Fibroblast of lung (primary cell): ENCODE measurements at regions not wholly inside any gene's neighbourhood (a gene's known extent, or its start where the extent isn't known, plus 50 kb on each side); places are given as distances from the start of the nearest gene placed in this dataset.

Source experiments
- DNase-seq, 2 donors: peaks; one replicate each; pipeline versions ENCODE4 v3.0.0 to v3.0.0-alpha.2; 2010; ENCODE audit warnings: low read depth in 2 of 2
- H2AFZ ChIP-seq: 2 replicates; pipeline ENCODE4 v1.5.1; 2012; ENCODE audit warnings: low read length, control low read depth, inconsistent platforms
- H3K27ac ChIP-seq: 2 replicates; pipeline ENCODE4 v1.5.1; 2011; ENCODE audit warnings: low read length, control low read depth; ENCODE audit not compliant: insufficient read depth
- H3K27me3 ChIP-seq: 2 replicates; pipeline ENCODE4 v1.5.1; 2011; ENCODE audit warnings: mild to moderate bottlenecking, low read length; ENCODE audit not compliant: control insufficient read depth, insufficient read depth
- H3K36me3 ChIP-seq: 2 replicates; pipeline ENCODE4 v1.5.1; 2011; ENCODE audit warnings: low read length; ENCODE audit not compliant: control insufficient read depth, insufficient read depth
- H3K4me1 ChIP-seq: 2 replicates; pipeline ENCODE4 v1.5.1; 2011; ENCODE audit warnings: low read length; ENCODE audit not compliant: control insufficient read depth, insufficient read depth; ENCODE audit errors: extremely low read depth
- H3K4me2 ChIP-seq: 2 replicates; pipeline ENCODE4 v1.5.1; 2011; ENCODE audit warnings: low read length, control low read depth; ENCODE audit not compliant: insufficient read depth; ENCODE audit errors: extremely low read depth
- H3K4me3 ChIP-seq, 4 experiments: fragments of 200-600 bp in 1 of 4; sonication (generic) in 1 of 4; replicated peaks in 1 of 4; 2 replicates each; pipeline ENCODE4 v1.5.1; 2011 to 2016; ENCODE audit warnings: low read length in 4 of 4, low read depth in 3 of 4, mild to moderate bottlenecking in 3 of 4, control low read depth in 2 of 4, inconsistent platforms in 1 of 4, mixed read lengths in 1 of 4; ENCODE audit not compliant: insufficient read depth in 1 of 4; ENCODE audit errors: control extremely low read depth in 1 of 4
- H3K79me2 ChIP-seq: 2 replicates; pipeline ENCODE4 v1.5.1; 2012; ENCODE audit warnings: mild to moderate bottlenecking, low read length, inconsistent platforms; ENCODE audit not compliant: control insufficient read depth, insufficient read depth
- H3K9ac ChIP-seq: 2 replicates; pipeline ENCODE4 v1.5.1; 2011; ENCODE audit warnings: mild to moderate bottlenecking, low read length, control low read depth; ENCODE audit not compliant: insufficient read depth
- H3K9me3 ChIP-seq: 2 replicates; pipeline ENCODE4 v1.5.1; 2012; ENCODE audit warnings: low read depth, low read length; ENCODE audit not compliant: control insufficient read depth, insufficient read depth
- H4K20me1 ChIP-seq: 2 replicates; pipeline ENCODE4 v1.5.1; 2011; ENCODE audit warnings: low read length; ENCODE audit not compliant: control insufficient read depth, insufficient read depth; ENCODE audit errors: extremely low read depth
- CTCF ChIP-seq, 2 donors: IDR thresholded peaks in 1 of 2; conservative IDR thresholded peaks in 1 of 2; 1 replicate in 1 of 2; 2 replicates in 1 of 2; pipeline ENCODE4 v1.5.1; 2011 to 2012; ENCODE audit warnings: low read length in 2 of 2, control low read depth in 1 of 2, inconsistent platforms in 1 of 2, low read depth in 1 of 2, mild to moderate bottlenecking in 1 of 2
- EZH2 ChIP-seq: IDR thresholded peaks from 2 replicates; pipeline ENCODE4 v1.5.1; 2012; ENCODE audit warnings: low read length, control low read depth, mild to moderate bottlenecking; ENCODE audit errors: missing control alignments

GRCh38 chr18:70892381-70892780, 603.5 kb downstream of the SOCS6 start:
- DNase-seq, result no peak
- no peaks in the 10 kb centered on the region for H4K20me1 ChIP-seq
- no peak for TF ChIP-seq EZH2
- TF ChIP-seq CTCF (conservative IDR thresholded peaks at IDR 0.05 in 1 of 2, IDR thresholded peaks at IDR 0.05 in 1 of 2; ENCODE audit: low read depth in 1 of 2, low read length in 2 of 2), result no peak

GRCh38 chr18:70870292-70870691, 581.4 kb downstream of the SOCS6 start:
- Histone ChIP-seq H2AFZ (no peak overlapping the region), H3K4me3 (no peak overlapping the region), H3K4me2 (no peak overlapping the region), H3K9ac (no peak overlapping the region), H3K79me2 (no peaks in the 10 kb centered on the region), H4K20me1 (no peaks in the 10 kb centered on the region), H3K36me3 (no peaks in the 10 kb centered on the region), H3K27ac (no peak overlapping the region), H3K27me3 (no peaks in the 10 kb centered on the region), H3K9me3 (no peaks in the 10 kb centered on the region), H3K4me1 (no peaks in the 10 kb centered on the region)
- DNase-seq, result no peak
- TF ChIP-seq CTCF (conservative IDR thresholded peaks at IDR 0.05 in 1 of 2, IDR thresholded peaks at IDR 0.05 in 1 of 2; ENCODE audit: low read depth in 1 of 2, low read length in 2 of 2) (no peak), EZH2 (no peak)

More at GRCh38 chr18:70892381-70892780, 603.5 kb downstream of the SOCS6 start:
- no peak overlapping the region for H3K9ac ChIP-seq
- H3K36me3 ChIP-seq, result no peaks in the 10 kb centered on the region
- H3K27me3 ChIP-seq, result no peaks in the 10 kb centered on the region
- no peaks in the 10 kb centered on the region for H3K4me1 ChIP-seq
- no peaks in the 10 kb centered on the region for H3K79me2 ChIP-seq
- H3K4me2 ChIP-seq, result no peak overlapping the region
- H3K4me3 ChIP-seq, result no peak overlapping the region
- no peaks in the 10 kb centered on the region for H3K9me3 ChIP-seq
- no peak overlapping the region for H3K27ac ChIP-seq
- H2AFZ ChIP-seq, result no peak overlapping the region

GRCh38 chr18:70848329-70848728, 559.5 kb downstream of the SOCS6 start:
- Histone ChIP-seq H2AFZ (no peak overlapping the region), H3K36me3 (no peaks in the 10 kb centered on the region), H4K20me1 (no peaks in the 10 kb centered on the region), H3K79me2 (no peaks in the 10 kb centered on the region), H3K4me3 (no peak overlapping the region), H3K27ac (no peak overlapping the region), H3K9ac (no peak overlapping the region), H3K4me1 (no peaks in the 10 kb centered on the region), H3K4me2 (no peak overlapping the region), H3K27me3 (no peaks in the 10 kb centered on the region), H3K9me3 (no peaks in the 10 kb centered on the region)
- DNase-seq, result no peak
- no peak for TF ChIP-seq EZH2
- TF ChIP-seq CTCF (conservative IDR thresholded peaks at IDR 0.05 in 1 of 2, IDR thresholded peaks at IDR 0.05 in 1 of 2; ENCODE audit: low read depth in 1 of 2, low read length in 2 of 2), result no peak
